Gastroesophageal sphincter (tissue), 3 donors: ENCODE measurements at regions not wholly inside any gene's neighbourhood (a gene's known extent, or its start where the extent isn't known, plus 50 kb on each side); places are given as distances from the start of the nearest gene placed in this dataset.

Experiments used
- EP300 ChIP-seq: sonication (generic); formaldehyde crosslinking; IDR thresholded peaks from one replicate; pipeline ENCODE4 v1.6.1; 2017; ENCODE audit warnings: antibody characterized with exemption, mild to moderate bottlenecking
- POLR2A ChIP-seq, 2 donors: fragments of 450-650 bp; IDR thresholded peaks; one replicate each; pipeline ENCODE4 v1.6.1; 2017; ENCODE audit warnings: antibody characterized with exemption in 2 of 2, mild to moderate bottlenecking in 2 of 2, moderate library complexity in 1 of 2
- POLR2AphosphoS5 ChIP-seq: sonication (generic); formaldehyde crosslinking; IDR thresholded peaks from one replicate; pipeline ENCODE4 v1.6.1; 2017; ENCODE audit warnings: antibody characterized with exemption
- TF ChIP-seq, protein P1 (sequence below), 4 experiments: fragments of 200-600 bp in 2 of 4; fragments of 450-650 bp in 2 of 4; sonication (generic) in 1 of 4; IDR thresholded peaks; one replicate each; pipeline ENCODE4 v1.5.1; 2017 to 2019; ENCODE audit warnings: antibody characterized with exemption in 4 of 4, mild to moderate bottlenecking in 2 of 4, moderate library complexity in 2 of 4

DNA sequence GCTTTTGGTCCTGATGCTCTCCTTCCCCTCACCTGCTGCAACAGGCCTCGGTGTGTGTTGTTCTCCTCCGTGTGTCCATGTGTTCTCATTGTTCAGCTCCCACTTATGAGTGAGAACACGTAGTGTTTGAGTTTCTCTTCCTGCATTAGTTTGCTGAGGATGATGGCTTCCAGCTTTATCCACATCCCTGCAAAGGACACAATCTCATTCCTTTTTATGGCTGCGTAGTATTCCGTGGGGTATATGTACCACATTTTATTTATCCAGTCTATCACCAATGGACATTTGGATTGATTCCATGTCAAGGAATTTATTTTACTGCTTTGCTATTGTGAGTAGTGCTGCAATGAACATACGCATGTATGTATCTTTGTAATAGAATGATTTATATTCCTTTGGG, 116.9 kb upstream of the SIRPG start:
- TF ChIP-seq, protein P1, sequence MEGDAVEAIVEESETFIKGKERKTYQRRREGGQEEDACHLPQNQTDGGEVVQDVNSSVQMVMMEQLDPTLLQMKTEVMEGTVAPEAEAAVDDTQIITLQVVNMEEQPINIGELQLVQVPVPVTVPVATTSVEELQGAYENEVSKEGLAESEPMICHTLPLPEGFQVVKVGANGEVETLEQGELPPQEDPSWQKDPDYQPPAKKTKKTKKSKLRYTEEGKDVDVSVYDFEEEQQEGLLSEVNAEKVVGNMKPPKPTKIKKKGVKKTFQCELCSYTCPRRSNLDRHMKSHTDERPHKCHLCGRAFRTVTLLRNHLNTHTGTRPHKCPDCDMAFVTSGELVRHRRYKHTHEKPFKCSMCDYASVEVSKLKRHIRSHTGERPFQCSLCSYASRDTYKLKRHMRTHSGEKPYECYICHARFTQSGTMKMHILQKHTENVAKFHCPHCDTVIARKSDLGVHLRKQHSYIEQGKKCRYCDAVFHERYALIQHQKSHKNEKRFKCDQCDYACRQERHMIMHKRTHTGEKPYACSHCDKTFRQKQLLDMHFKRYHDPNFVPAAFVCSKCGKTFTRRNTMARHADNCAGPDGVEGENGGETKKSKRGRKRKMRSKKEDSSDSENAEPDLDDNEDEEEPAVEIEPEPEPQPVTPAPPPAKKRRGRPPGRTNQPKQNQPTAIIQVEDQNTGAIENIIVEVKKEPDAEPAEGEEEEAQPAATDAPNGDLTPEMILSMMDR (IDR thresholded peaks at IDR 0.05), result no peak
- no peak for TF ChIP-seq POLR2A (IDR thresholded peaks at IDR 0.05)
- TF ChIP-seq POLR2AphosphoS5, result no peak
- no peak for TF ChIP-seq EP300
